ENCODE measurements at regions not wholly inside any gene's neighbourhood (a gene's known extent, or its start where the extent isn't known, plus 50 kb on each side); places are given as distances from the start of the nearest gene placed in this dataset.

DNA sequence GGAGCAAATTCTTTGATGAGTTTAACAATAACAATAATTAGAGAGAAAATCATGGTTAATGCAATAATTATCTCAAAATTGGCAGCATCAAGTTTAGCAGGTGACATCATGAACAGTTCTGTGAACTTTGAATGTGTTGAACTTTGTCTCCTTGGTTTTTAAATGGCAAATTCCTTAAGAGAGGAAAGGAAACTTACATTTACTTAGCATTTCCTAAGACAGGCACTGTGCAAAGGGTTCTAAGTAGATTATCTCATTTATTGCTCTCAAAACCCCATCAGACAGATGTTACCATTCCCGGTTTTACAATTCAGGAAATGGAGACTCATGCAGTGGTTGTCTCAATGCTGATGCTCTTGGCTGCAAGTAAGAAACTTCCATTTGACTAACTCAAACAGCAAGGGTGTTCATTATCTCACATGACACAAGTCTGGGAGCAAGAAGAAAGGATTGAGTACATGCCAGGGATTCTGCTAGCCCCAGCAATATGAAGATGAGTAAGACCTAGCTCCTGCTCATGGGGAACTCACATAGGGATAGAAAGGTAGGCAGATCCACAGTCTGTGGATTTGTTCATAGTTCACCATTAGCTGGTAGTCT, 81.3 kb upstream of the ITGA6 start:
- no peak overlapping the region for H3K4me3 ChIP-seq (ENCODE audit: low read depth, low read length)
- DNase-seq (ENCODE audit: low read depth) = no peak
- TF ChIP-seq CTCF (IDR thresholded peaks at IDR 0.05; ENCODE audit: control insufficient read depth, extremely low read depth, insufficient read depth) = no peak

GRCh38 chr2:172348555-172349288, 78.7 kb upstream of the ITGA6 start:
- TF ChIP-seq CTCF (IDR thresholded peaks at IDR 0.05; ENCODE audit: control insufficient read depth, extremely low read depth, insufficient read depth) = no peak
- H3K4me3 ChIP-seq (ENCODE audit: low read depth, low read length) = no peak overlapping the region
- DNase-seq (ENCODE audit: low read depth) = no peak

DNA sequence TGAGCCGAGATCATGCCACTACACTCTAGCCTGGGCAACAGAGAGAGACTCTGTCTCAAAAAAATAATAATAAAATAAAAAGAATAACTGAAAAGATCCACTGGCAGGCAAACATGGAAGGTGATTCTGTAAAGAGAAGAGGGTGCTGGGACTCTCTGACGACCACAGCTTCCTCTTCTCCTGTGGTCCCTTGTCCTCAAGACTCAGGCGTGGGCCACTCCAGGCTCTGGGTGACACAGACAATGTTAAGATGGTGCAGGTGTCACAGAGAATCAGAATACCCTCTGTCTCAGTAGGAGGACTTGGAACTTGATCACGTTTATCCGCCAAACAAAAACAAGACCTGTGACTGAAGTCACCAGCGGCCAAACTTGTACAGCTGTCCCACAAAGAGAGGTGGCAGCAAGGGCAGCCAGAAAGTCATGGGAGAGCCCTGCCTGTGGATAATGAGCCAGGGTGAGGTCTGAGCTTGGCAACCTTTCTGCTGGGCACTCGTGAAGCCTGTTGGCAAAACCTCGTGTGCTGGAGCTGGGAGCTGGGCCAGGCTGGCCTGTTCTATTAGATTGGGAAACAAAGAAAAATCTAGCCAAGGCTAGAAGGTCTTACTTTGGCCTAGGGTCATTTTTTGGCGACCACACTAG, 76.4 kb upstream of the ITGA6 start:
- no peak overlapping the region for H3K4me3 ChIP-seq (ENCODE audit: low read depth, low read length)
- peak; percentile 84 for DNase-seq (ENCODE audit: low read depth)
- TF ChIP-seq CTCF (IDR thresholded peaks at IDR 0.05; ENCODE audit: control insufficient read depth, extremely low read depth, insufficient read depth) = no peak

- no peak for DNase-seq (ENCODE audit: low read depth)
- TF ChIP-seq CTCF (IDR thresholded peaks at IDR 0.05; ENCODE audit: control insufficient read depth, extremely low read depth, insufficient read depth) = no peak
- no peak overlapping the region for H3K4me3 ChIP-seq (ENCODE audit: low read depth, low read length)
Observed at GRCh38 chr2:172351586-172351985, 75.8 kb upstream of the ITGA6 start.

- DNase-seq (ENCODE audit: low read depth) = no peak
- H3K4me3 ChIP-seq (ENCODE audit: low read depth, low read length) = no peak overlapping the region
- no peak for TF ChIP-seq CTCF (IDR thresholded peaks at IDR 0.05; ENCODE audit: control insufficient read depth, extremely low read depth, insufficient read depth)
Observed at GRCh38 chr2:172354347-172354746, 73.0 kb upstream of the ITGA6 start.

- no peak for DNase-seq (ENCODE audit: low read depth)
- no peak overlapping the region for H3K4me3 ChIP-seq (ENCODE audit: low read depth, low read length)
- TF ChIP-seq CTCF (IDR thresholded peaks at IDR 0.05; ENCODE audit: control insufficient read depth, extremely low read depth, insufficient read depth) = no peak
Observed at GRCh38 chr2:172357442-172357841, 69.9 kb upstream of the ITGA6 start.
